Trophoblast cell (in vitro differentiated cells and primary cell): ENCODE measurements at regions not wholly inside any gene's neighbourhood (a gene's known extent, or its start where the extent isn't known, plus 50 kb on each side); places are given as distances from the start of the nearest gene placed in this dataset.

Experiments used
- DNase-seq, 2 donors: peaks; one replicate each; pipeline ENCODE4 v3.0.0-alpha.2; 2016
- H2AFZ ChIP-seq: 2 replicates; pipeline ENCODE4 v1.6.1; 2013; ENCODE audit warnings: low read length, moderate library complexity, mild to moderate bottlenecking; ENCODE audit not compliant: insufficient read depth, poor library complexity
- H2AK5ac ChIP-seq: 2 replicates; pipeline ENCODE4 v1.6.1; 2013; ENCODE audit warnings: mild to moderate bottlenecking, low read length
- H2BK120ac ChIP-seq: 2 replicates; pipeline ENCODE4 v1.6.1; 2013; ENCODE audit warnings: low read length, mild to moderate bottlenecking, moderate library complexity; ENCODE audit not compliant: insufficient read depth, poor library complexity
- H2BK12ac ChIP-seq: 2 replicates; pipeline ENCODE4 v1.6.1; 2013; ENCODE audit warnings: mild to moderate bottlenecking, low read length, moderate library complexity
- H2BK5ac ChIP-seq: 2 replicates; pipeline ENCODE4 v1.6.1; 2013; ENCODE audit warnings: low read length, low read depth, moderate library complexity, mild to moderate bottlenecking; ENCODE audit not compliant: poor library complexity
- H3K14ac ChIP-seq: 2 replicates; pipeline ENCODE4 v1.6.1; 2013; ENCODE audit warnings: mild to moderate bottlenecking, low read length
- H3K18ac ChIP-seq: 2 replicates; pipeline ENCODE4 v1.6.1; 2013; ENCODE audit warnings: mild to moderate bottlenecking, low read length
- H3K23ac ChIP-seq: 2 replicates; pipeline ENCODE4 v1.6.1; 2013; ENCODE audit warnings: low read length
- H3K27ac ChIP-seq: 2 replicates; pipeline ENCODE4 v1.5.1; 2013; ENCODE audit warnings: low read depth, mild to moderate bottlenecking, inconsistent platforms, low read length, moderate library complexity
- H3K27me3 ChIP-seq: 2 replicates; pipeline ENCODE4 v1.6.1; 2013; ENCODE audit warnings: inconsistent platforms, mild to moderate bottlenecking, low read length, moderate library complexity; ENCODE audit not compliant: insufficient read depth
- H3K36me3 ChIP-seq, 2 experiments: 1 replicate in 1 of 2; 2 replicates in 1 of 2; pipeline ENCODE4 v1.6.1; 2013; ENCODE audit warnings: low read length in 2 of 2, mild to moderate bottlenecking in 2 of 2, moderate library complexity in 1 of 2; ENCODE audit not compliant: insufficient read depth in 2 of 2, control insufficient read depth in 1 of 2
- H3K4ac ChIP-seq: 2 replicates; pipeline ENCODE4 v1.6.1; 2013; ENCODE audit warnings: low read depth, mild to moderate bottlenecking, low read length, moderate library complexity
- H3K4me1 ChIP-seq, 2 experiments: 1 replicate in 1 of 2; 2 replicates in 1 of 2; pipeline ENCODE4 v1.6.1; 2013; ENCODE audit warnings: low read length in 2 of 2, mild to moderate bottlenecking in 2 of 2, moderate library complexity in 1 of 2; ENCODE audit not compliant: insufficient read depth in 2 of 2, control insufficient read depth in 1 of 2
- H3K4me2 ChIP-seq: 2 replicates; pipeline ENCODE4 v1.6.1; 2013; ENCODE audit warnings: inconsistent platforms, mild to moderate bottlenecking, low read length, moderate library complexity
- H3K4me3 ChIP-seq: 2 replicates; pipeline ENCODE4 v1.5.1; 2013; ENCODE audit warnings: mild to moderate bottlenecking, low read depth, low read length, inconsistent platforms
- H3K79me1 ChIP-seq: one replicate; pipeline ENCODE4 v1.6.1; 2013; ENCODE audit warnings: low read length
- H3K79me2 ChIP-seq: 2 replicates; pipeline ENCODE4 v1.6.1; 2013; ENCODE audit warnings: low read length, mild to moderate bottlenecking; ENCODE audit not compliant: control insufficient read depth, insufficient read depth, poor library complexity
- H3K9ac ChIP-seq: 2 replicates; pipeline ENCODE4 v1.6.1; 2013; ENCODE audit warnings: mild to moderate bottlenecking, low read length
- H3K9me3 ChIP-seq: 2 replicates; pipeline ENCODE4 v1.6.1; 2013; ENCODE audit warnings: low read depth, mild to moderate bottlenecking, control low read depth, inconsistent platforms, low read length; ENCODE audit not compliant: insufficient read depth
- H4K12ac ChIP-seq: 2 replicates; pipeline ENCODE4 v1.6.1; 2013; ENCODE audit warnings: low read depth, mild to moderate bottlenecking, low read length, moderate library complexity
- H4K8ac ChIP-seq: 2 replicates; pipeline ENCODE4 v1.6.1; 2013; ENCODE audit warnings: low read depth, mild to moderate bottlenecking, low read length, moderate library complexity
- H4K91ac ChIP-seq: one replicate; pipeline ENCODE4 v1.6.1; 2013; ENCODE audit warnings: low read depth, mild to moderate bottlenecking, low read length, moderate library complexity
- WGBS: extraction: QIAGEN DNeasy Blood & Tissue Kit; methylation state at CpG from one replicate; pipeline ENCODE4 v1.1.7; 2013; ENCODE audit warnings: missing lambda C conversion rate; ENCODE audit not compliant: insufficient read length, insufficient coverage; ENCODE audit errors: extremely low coverage; 5-methylcytosine and 5-hydroxymethylcytosine counted together

- no peak overlapping the region for H3K18ac ChIP-seq
- H3K9me3 ChIP-seq = no peaks in the 10 kb centered on the region
- H4K8ac ChIP-seq = no peak overlapping the region
- no peaks in the 10 kb centered on the region for H3K4me1 ChIP-seq
- no peak overlapping the region for H3K23ac ChIP-seq
- H3K4me3 ChIP-seq = no peak overlapping the region
- no peak overlapping the region for H4K12ac ChIP-seq
- H3K14ac ChIP-seq = no peak overlapping the region
- no peaks in the 10 kb centered on the region for H3K27me3 ChIP-seq
- no peak overlapping the region for H3K9ac ChIP-seq
- no peak overlapping the region for H2BK120ac ChIP-seq
- H3K4ac ChIP-seq = no peak overlapping the region
- no peaks in the 10 kb centered on the region for H3K79me2 ChIP-seq
- no peak overlapping the region for H4K91ac ChIP-seq
- no CpG with 5 or more reads among the region's 8 CpGs for WGBS
- no peak overlapping the region for H3K27ac ChIP-seq
- no peak overlapping the region for H2AK5ac ChIP-seq
- no peaks in the 10 kb centered on the region for H3K79me1 ChIP-seq
- H2AFZ ChIP-seq = no peak overlapping the region
- no peak overlapping the region for H2BK12ac ChIP-seq
- DNase-seq = peak in 1 of 2 donors; percentile 55
- no peak overlapping the region for H2BK5ac ChIP-seq
- no peaks in the 10 kb centered on the region for H3K36me3 ChIP-seq
- H3K4me2 ChIP-seq = no peak overlapping the region
These were observed 116.8 kb upstream of the RAB6C start for GRCh38 chr2:129862668-129863067.

- no peaks in the 10 kb centered on the region for H3K79me2 ChIP-seq
- no peaks in the 10 kb centered on the region for H3K27me3 ChIP-seq
- H2AFZ ChIP-seq = no peak overlapping the region
- no peak overlapping the region for H2BK5ac ChIP-seq
- no peak overlapping the region for H3K4ac ChIP-seq
- no peak overlapping the region for H3K4me2 ChIP-seq
- H3K27ac ChIP-seq = no peak overlapping the region
- no peak overlapping the region for H3K9ac ChIP-seq
- no peaks in the 10 kb centered on the region for H3K4me1 ChIP-seq
- H4K8ac ChIP-seq = no peak overlapping the region
- H3K14ac ChIP-seq = no peak overlapping the region
- H2BK120ac ChIP-seq = no peak overlapping the region
- no peak overlapping the region for H2BK12ac ChIP-seq
- no peak for DNase-seq
- no peak overlapping the region for H2AK5ac ChIP-seq
- no CpG with 5 or more reads among the region's 3 CpGs for WGBS
- H3K36me3 ChIP-seq = no peaks in the 10 kb centered on the region
- no peak overlapping the region for H4K12ac ChIP-seq
- no peak overlapping the region for H3K18ac ChIP-seq
- H3K79me1 ChIP-seq = no peaks in the 10 kb centered on the region
- no peaks in the 10 kb centered on the region for H3K9me3 ChIP-seq
- no peak overlapping the region for H3K23ac ChIP-seq
- no peak overlapping the region for H3K4me3 ChIP-seq
- no peak overlapping the region for H4K91ac ChIP-seq
These were observed 116.1 kb upstream of the RAB6C start for GRCh38 chr2:129863350-129863749.

GRCh38 chr2:129864719-129865118 is 114.7 kb upstream of the RAB6C start:
- no peaks in the 10 kb centered on the region for H3K27me3 ChIP-seq
- H3K9me3 ChIP-seq = no peaks in the 10 kb centered on the region
- no peak overlapping the region for H2AFZ ChIP-seq
- no peak overlapping the region for H3K18ac ChIP-seq
- H3K36me3 ChIP-seq = no peaks in the 10 kb centered on the region
- no peak overlapping the region for H4K91ac ChIP-seq
- no peak overlapping the region for H2BK12ac ChIP-seq
- H3K9ac ChIP-seq = no peak overlapping the region
- H4K12ac ChIP-seq = no peak overlapping the region
- no peaks in the 10 kb centered on the region for H3K79me2 ChIP-seq
- no peak overlapping the region for H3K4me2 ChIP-seq
- DNase-seq = no peak
- no peak overlapping the region for H3K27ac ChIP-seq
- H2AK5ac ChIP-seq = no peak overlapping the region
- no peak overlapping the region for H3K14ac ChIP-seq
- H2BK5ac ChIP-seq = no peak overlapping the region
- H3K23ac ChIP-seq = no peak overlapping the region
- no peak overlapping the region for H3K4ac ChIP-seq
- no peaks in the 10 kb centered on the region for H3K4me1 ChIP-seq
- no peak overlapping the region for H3K4me3 ChIP-seq
- no peaks in the 10 kb centered on the region for H3K79me1 ChIP-seq
- no peak overlapping the region for H4K8ac ChIP-seq
- no CpG with 5 or more reads among the region's 1 CpG for WGBS
- no peak overlapping the region for H2BK120ac ChIP-seq

GRCh38 chr2:129865976-129866375 is 113.5 kb upstream of the RAB6C start:
- H3K4me2 ChIP-seq = no peak overlapping the region
- no peak for DNase-seq
- no peaks in the 10 kb centered on the region for H3K79me1 ChIP-seq
- no peak overlapping the region for H4K12ac ChIP-seq
- no peak overlapping the region for H3K4me3 ChIP-seq
- H4K8ac ChIP-seq = no peak overlapping the region
- H2BK120ac ChIP-seq = no peak overlapping the region
- H3K36me3 ChIP-seq = no peaks in the 10 kb centered on the region
- WGBS = no CpG with 5 or more reads among the region's 11 CpGs
- H4K91ac ChIP-seq = no peak overlapping the region
- no peak overlapping the region for H2BK12ac ChIP-seq
- H3K4me1 ChIP-seq = no peaks in the 10 kb centered on the region
- no peak overlapping the region for H3K14ac ChIP-seq
- no peak overlapping the region for H3K18ac ChIP-seq
- no peaks in the 10 kb centered on the region for H3K27me3 ChIP-seq
- H3K27ac ChIP-seq = no peak overlapping the region
- no peak overlapping the region for H2AK5ac ChIP-seq
- no peak overlapping the region for H3K23ac ChIP-seq
- H2AFZ ChIP-seq = no peak overlapping the region
- H3K79me2 ChIP-seq = no peaks in the 10 kb centered on the region
- H3K9me3 ChIP-seq = no peaks in the 10 kb centered on the region
- H2BK5ac ChIP-seq = no peak overlapping the region
- H3K9ac ChIP-seq = no peak overlapping the region
- no peak overlapping the region for H3K4ac ChIP-seq
